ENCODE measurements at regions not wholly inside any gene's neighbourhood (a gene's known extent, or its start where the extent isn't known, plus 50 kb on each side); places are given as distances from the start of the nearest gene placed in this dataset.
"Not testable (repeated sequence)": the region's sequence is repeated elsewhere in the genome, so short reads cannot be mapped to it uniquely, and the experiment has no call there.

DNA sequence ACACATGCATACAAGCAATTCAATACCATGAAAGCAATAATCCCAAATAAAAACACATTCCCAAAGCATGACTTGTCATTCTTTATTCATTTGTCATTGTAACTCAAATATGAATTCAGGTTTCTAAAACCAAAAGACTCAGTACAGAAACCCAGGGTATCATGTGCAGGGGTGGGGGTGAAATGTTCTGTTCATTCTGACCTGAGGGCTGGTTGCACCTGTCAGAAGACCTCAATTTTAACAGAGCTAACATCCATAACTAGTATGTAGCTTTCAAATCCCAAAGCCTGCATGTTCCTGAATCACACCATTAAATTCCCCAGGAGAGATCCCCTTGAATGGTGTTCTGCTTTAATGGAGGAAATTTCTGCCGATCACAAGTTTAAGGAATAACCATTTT is 738.7 kb downstream of the MCTP2 start:
- in situ Hi-C loops (cut with HindIII; ENCODE audit: low sequenced_read_pairs): no loop called here

DNA sequence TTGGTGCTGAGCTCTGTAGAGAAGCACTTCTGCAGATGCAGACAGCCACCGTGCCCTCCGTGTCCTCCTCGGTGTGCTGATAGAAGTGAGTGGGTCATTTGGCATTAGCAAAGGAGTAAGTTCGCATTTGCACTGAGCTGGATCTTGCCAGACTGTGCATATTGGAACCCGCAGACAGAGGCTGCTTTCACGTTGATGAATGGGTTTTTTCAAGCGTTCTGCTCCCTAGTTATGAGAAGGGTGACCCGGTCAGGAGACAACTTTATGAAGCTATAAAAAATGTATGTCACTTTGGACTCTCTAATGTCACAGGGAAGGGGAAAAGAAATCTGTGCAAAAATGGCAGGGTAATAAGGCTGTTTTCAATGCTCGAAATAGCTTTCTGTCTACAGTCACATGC is 739.4 kb downstream of the MCTP2 start:
- in situ Hi-C loops (cut with HindIII; ENCODE audit: low sequenced_read_pairs): no loop called here

DNA sequence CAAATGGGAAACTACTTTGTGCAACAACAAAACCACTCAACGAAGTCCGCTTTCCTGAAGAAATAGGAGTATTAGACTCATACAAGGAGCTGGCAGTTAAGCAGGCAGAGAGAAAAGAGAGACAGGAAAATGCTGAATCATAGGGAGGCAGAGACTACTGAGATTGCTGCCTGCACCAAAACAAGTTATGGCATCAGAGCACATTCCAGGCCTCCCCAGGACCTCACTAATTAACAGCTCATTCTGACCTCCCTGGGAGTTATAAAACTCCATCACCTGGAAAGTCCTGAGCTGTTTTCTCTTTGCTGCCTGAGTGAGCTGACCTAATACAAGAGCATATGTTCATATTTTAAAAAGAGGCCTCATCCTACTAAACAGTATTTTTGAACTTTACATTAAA is 741.0 kb downstream of the MCTP2 start:
- in situ Hi-C loops (cut with HindIII; ENCODE audit: low sequenced_read_pairs): no loop called here

DNA sequence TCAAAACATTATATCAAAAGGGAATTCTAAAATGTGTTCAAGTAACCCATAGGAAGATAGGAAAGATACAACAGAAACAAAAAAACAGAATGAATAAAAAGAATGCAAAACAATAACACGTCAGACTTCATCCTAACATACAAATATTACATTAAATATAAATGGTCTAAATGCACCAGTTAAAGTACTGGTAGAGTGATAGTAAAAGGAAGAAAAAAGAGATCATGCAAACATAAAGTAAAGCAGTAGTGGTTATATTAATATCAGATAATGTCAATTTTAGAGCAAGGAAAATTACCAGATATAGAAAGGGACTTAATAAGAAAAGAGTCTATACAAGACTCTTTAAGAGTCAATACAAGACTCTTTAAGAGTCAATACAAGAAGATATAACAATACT is 755.7 kb downstream of the MCTP2 start:
- in situ Hi-C loops (cut with HindIII; ENCODE audit: low sequenced_read_pairs): no loop called here

DNA sequence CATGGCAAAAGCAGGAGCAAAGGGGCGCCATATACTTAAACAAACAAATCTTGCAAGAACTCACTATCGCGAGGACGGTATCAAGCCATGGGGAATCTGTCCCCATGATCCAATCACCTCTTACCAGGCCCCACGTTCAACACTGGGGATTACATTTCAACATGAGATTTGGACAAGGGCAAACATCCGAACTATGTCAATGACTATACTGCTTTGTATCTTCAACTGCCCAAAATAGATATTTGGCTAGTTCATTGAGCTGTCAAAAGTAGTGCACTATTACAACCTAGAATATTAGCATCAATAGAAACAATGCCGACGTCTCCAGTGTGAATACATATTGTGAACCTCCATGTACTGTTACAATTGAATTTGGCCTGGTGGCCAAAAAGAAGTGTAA is 760.4 kb downstream of the MCTP2 start:
- in situ Hi-C loops (cut with HindIII; ENCODE audit: low sequenced_read_pairs): no loop called here

DNA sequence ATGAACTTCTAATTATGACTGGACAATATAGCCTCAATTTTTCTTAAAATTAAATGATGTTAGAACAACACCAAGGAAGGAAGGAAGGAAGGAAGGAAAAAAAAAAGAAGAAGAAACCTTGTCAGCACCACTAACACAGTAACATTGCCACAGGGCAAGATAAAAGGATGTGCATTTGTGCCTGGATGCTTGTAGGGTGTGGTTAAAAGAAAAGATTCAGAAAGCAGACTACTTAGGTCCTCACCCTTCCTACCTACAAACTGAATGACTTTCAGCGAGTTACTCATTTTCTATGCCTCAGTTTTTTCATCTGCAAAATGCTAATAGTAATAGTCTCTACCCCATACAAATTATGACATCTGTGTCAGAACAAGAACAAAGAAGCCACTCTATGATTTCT is 778.3 kb downstream of the MCTP2 start:
- in situ Hi-C loops (cut with HindIII; ENCODE audit: low sequenced_read_pairs): no loop called here

DNA sequence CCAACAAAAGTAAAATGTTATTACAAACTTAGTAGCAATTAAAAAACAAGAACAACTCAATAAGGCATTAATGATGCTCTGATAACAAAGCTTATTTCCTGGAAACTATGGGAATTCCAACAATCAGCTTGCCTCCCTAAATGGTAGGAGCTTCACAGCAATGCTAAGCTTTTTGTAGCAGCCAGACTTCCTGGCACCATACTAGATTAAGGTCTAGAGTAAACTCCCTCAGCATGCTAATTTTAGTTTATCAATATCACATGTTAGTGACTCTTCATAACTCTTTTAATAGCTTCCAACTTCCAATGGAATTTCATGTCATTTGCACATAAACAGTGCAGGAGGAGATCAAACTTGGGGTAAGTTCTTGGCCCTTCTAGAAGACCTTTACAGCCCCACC is 782.0 kb downstream of the MCTP2 start:
- in situ Hi-C loops (cut with HindIII; ENCODE audit: low sequenced_read_pairs): no loop called here

DNA sequence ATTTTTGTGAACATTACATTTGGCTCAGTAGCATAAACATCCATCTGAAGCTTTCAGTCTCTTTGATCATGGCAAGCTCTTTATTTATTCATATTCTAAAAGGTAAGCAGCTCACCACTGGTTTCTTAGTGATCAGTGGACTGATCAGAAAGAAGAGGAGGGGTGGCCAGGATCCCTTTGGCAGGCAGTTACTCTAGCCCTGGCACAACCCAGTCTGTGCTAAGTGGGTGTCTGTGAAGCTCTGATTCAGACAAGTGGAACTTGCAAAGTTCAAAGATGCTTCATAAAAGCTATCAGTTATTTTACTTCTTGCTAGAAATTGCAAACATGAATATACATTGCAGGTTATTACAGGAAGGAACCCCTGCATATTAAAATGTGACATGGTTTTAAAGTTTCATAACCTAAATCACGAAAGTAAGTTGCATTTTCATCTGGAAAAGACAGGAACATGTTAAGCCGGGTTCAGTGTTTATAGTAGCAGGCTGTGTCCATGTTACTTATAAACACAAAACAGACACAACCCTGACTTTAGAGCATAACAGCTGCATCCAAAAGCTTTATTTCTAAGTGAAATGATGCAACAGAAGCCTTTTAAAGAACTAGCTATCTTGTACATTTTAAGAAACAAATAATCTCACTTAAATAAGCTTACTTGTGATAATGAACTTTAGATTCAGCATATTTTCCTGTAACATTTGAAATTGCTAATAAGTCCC is 785.3 kb downstream of the MCTP2 start:
- in situ Hi-C loops (cut with HindIII; ENCODE audit: low sequenced_read_pairs): no loop called here

DNA sequence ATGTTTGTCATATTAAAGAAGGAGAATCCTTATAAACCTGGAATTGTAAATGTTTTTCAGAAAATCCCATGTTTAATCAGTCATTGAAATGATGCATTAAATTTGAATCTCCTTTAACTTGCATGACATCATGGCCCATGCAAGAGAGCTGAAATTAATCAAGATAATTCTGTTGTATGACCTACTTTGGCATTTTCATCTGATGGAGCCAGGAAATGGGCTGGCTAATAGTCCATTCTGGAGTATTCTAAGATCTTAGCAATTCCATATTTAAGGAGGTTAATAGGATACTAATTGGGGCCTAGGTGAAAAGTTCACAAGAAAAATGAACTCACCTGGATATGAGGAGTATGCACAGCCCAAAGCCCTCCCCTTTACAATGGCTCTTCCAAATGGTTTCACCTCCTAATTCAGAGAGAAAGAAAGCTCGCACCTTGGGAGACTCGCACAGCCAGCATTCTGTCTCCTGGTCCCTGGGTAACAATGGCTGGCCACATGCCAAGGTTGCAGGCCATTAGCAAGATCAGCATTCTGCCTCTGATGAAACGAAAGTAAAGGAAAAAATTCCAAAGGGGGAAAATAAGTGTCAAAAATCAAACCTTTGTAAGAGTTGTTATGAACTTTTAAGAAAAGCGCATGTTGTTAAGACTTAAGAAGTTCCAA is 786.4 kb downstream of the MCTP2 start:
- in situ Hi-C loops (cut with HindIII; ENCODE audit: low sequenced_read_pairs): no loop called here

DNA sequence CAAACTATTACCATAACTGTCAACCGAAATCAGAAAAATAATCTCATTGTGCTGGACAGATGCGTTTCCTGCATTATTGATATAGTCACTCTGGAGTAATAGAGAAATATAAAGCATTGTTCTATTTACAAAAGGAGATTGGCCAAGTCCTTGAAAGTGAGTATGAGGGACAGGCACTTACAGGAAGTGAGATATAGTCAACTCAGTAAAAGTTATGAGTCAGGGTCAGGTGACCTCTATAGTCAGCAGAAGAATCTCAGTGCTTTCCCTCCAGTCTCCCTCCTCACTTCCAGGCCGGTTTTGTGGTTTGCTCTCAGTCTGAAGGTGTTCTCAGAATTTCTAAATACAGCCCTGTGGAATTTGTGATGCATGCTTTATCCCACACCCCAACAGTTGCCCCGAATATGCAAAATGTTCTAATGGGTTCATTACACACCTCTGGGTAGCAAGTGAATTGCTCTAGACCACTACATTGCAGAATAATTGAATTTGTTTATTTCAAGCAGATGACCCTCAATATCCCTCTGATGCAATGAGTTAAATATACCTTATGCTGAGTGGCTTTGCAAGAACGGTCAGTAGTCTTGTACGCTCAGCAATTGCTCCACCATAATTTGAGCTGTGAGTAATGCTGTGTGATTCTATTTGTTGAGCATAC is 787.7 kb downstream of the MCTP2 start:
- in situ Hi-C loops (cut with HindIII; ENCODE audit: low sequenced_read_pairs): no loop called here

DNA sequence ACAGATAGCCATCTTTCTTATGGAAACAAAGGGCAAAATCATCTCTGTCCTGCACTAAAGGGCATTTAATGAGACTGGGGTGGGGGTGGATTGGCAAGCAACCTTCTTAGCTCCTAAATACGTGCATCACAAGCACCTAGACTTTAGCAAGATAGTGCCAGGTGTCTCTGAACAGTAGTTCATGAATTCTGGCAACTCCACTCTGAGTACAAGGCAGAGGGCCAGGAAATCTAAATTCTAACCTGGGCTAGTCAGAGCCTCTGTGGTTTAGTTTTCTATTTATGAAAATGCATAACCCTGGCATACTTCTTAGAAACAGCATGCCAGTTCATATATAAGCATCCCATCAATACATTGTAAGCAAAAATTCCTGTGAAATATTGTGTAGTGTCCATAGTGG is 788.5 kb downstream of the MCTP2 start:
- in situ Hi-C loops (cut with HindIII; ENCODE audit: low sequenced_read_pairs): no loop called here

DNA sequence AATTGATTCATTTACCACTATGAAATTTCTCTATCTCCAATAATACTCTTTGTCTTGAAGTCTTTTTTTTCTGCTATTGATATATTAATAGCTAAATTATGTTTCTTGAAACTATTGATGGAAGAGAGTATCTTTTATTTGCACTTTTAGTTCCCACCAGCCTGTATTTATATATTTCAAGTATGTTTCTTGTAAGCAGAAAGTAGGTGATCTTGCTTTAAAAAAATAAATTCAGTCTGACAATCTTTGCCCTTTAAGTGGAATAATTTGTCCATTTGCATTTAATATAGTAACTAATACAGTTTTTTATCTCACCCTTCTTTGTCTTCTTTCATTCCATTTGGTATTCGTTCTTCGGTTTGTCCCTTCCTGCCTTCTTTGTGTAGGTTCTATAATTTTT is 790.5 kb downstream of the MCTP2 start:
- in situ Hi-C loops (cut with HindIII; ENCODE audit: low sequenced_read_pairs): no loop called here

DNA sequence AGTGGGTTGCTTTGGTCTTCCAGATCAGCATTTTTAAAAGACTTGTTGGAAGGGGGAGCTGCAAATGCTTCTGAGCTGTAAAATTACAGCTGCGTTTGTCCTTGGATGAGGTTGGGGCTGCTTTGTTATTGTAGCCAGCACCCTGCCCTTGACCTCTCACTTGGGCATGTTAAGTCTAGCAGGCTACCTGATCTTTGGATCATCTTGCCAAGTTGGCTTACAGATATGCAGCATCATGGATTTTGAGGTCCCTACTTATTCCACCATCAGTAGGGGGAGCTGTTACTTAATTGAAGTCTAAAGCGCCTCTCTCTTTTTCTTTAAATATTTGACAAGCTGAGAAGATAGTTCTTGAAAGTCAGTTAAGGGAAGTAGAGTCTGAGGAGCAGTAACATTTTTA is 793.0 kb downstream of the MCTP2 start:
- in situ Hi-C loops (cut with HindIII; ENCODE audit: low sequenced_read_pairs): no loop called here

DNA sequence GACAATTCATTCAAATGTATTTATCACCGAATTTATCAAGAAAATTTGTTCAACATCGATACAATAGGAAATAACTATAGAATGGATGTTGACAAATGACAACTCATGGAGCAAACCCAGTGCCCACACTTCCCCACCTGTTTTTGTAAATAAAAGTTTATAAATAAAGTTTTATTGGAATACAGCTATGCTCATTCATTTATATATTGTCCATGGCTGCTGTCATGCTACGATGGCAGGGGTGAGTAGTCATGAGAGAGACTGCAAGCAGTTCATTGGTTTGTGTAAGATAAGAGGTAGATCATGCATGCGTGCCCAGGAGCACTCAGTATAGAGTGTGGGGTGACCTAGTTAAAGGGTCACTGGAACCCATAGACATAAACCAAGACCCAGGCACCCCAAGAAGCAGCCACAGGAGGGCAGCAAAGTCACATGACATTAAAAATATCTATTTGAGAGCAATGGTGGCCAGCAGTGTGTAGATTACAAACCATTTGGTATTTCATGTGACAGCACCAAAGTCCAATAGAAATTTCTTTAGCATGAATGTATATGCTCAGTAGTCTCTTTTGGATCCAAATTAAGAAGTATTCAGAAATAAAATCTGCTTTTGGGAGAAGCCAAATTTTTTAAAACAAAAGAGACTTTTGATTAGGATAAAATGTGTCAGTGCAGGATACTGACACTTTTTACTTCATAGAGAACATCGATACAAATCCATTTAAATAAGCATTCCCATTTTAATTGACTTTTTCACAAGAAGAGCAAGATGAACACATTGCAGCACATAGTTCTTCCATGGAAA is 794.8 kb downstream of the MCTP2 start:
- in situ Hi-C loops (cut with HindIII; ENCODE audit: low sequenced_read_pairs): no loop called here

DNA sequence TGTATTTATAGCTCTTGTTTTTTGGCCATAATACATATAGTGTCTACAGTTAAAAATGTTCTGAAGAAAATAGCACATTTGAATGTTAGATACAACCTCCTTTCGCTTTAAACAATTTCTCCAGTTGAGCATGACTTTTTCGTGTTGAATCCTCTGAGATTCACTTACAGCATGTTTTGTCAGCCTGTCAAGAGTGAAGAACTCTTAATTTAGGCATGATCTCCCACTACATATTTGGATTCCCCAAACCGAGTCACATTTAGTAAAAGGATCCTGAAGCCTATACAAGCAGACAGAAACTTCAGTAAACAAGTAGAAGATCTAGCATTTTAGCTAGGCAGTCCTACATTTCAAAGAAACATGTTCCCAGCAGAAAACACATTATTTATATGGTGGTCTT is 796.6 kb downstream of the MCTP2 start:
- in situ Hi-C loops (cut with HindIII; ENCODE audit: low sequenced_read_pairs): no loop called here

DNA sequence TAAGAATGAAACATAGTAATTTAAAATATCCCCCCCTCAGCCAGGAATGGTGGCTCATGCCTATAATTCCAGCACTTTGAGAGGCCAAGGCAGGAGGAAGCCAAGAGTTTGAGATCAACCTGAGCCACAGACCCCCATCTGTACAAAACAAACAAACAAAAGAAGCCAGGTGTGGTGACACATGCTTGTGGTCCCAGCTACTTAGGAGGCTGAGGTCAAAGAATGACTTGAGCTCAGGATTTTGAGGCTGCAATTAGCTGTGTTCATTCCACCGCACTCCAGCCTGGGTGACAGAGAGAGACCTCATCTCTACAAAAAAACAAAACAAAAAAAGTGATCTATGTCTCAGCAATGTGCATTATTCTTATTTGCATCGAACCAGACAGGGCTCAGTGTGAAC is 800.8 kb downstream of the MCTP2 start:
- in situ Hi-C loops (cut with HindIII; ENCODE audit: low sequenced_read_pairs): no loop called here

DNA sequence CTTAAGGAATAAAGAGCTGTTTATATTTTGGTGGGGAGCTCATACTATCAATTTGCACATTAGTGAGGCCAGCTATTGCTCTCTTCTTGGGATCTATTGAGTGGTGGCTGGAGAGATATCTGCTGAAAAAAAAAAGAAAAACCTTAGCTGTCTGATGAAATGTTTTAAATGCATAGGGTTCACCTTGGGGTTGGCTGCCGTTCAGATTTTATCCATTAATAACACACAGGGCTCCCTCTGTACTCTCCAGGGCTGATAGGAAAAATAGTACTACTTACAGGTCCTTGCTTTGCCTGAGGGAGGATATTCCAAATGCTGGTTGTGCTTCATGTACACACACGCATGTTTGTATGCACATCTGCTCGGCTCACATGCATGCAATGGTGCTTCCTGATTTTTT is 803.7 kb downstream of the MCTP2 start:
- in situ Hi-C loops (cut with HindIII; ENCODE audit: low sequenced_read_pairs): no loop called here

DNA sequence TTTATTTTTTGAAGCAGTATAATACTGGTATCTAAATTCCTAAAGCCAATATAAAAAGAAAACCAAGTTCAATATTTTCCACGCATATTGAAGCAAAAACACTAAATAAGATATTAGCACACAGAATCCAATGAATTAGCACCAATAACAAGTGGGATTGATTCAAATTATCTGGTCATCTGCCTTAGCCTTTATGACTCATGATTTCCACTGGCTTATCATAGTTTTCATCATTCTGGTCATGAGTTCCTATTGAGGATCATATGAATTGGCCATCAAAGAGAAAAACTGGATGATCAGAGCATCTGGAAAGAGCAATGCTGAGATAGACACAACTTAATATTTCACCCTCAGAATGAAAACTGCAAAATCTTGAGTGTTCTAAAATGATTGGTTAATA is 809.9 kb downstream of the MCTP2 start:
- in situ Hi-C loops (cut with HindIII; ENCODE audit: low sequenced_read_pairs): no loop called here

DNA sequence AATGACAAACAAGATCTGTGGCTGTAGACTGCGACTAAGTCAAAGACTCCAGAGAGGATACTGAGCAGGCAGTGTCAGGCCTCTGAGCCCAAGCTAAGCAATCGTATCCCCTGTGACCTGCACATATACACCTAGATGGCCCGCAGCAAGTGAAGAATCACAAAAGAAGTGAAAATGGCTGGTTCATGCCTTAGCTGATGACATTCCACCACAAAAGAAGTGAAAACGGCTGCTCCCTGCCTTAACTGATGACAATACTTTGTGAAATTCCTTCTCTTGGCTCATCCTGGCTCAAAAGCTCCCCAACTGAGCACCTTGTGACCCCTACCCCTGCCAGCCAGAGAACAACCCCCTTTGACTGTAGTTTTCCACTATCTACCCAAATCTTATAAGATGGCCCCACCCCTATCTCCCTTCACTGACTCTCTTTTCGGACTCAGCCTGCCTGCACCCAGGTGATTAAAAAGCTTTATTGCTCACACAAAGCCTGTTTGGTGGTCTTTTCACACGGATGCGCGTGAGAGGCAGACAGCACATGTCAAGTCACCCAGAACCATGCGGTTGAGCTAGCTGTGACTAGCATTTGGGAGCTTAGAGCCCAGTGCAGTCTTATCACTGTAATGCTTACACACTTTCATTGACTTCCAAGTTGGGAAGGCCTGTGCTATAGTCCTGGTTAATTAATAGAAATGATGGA is 812.0 kb downstream of the MCTP2 start:
- in situ Hi-C loops (cut with HindIII; ENCODE audit: low sequenced_read_pairs): not testable (repeated sequence)

DNA sequence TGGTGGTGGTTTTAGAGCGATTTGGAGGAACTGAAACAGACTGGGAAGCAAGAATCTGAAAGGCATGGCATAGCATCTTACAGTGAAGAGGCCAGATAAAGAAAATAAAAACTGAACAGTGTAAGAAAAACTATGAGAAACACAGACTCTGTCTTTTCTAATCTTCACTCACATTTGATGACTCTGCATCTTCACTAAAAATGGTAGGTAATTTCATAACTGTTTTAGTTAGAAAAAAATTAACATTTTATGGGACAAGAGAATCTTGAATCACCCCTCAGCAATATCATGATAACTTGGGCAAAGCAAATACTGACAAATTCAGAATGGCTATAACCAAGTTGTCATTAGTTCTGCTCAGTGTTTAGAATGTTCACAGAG is 812.6 kb downstream of the MCTP2 start:
- in situ Hi-C loops (cut with HindIII; ENCODE audit: low sequenced_read_pairs): no loop called here
